Astrocyte (in vitro differentiated cells and primary cell): ENCODE measurements at regions not wholly inside any gene's neighbourhood (a gene's known extent, or its start where the extent isn't known, plus 50 kb on each side); places are given as distances from the start of the nearest gene placed in this dataset.

Experiments used
- DNase-seq: peaks from one replicate; pipeline ENCODE4 v3.0.0-alpha.2; 2010; ENCODE audit warnings: low read depth
- FAIRE-seq: peaks from 2 replicates; lab custom pipeline; 2011; peaks lifted over from hg19 to GRCh38; lab: Jason Lieb, UNC
- H2AFZ ChIP-seq: 2 replicates; pipeline ENCODE4 v1.6.0; 2012; ENCODE audit warnings: low read depth, low read length, inconsistent platforms
- H3K27ac ChIP-seq: 2 replicates; pipeline ENCODE4 v1.5.1; 2011; ENCODE audit warnings: low read depth, low read length, inconsistent platforms
- H3K27me3 ChIP-seq: 2 replicates; pipeline ENCODE4 v1.6.0; 2011; ENCODE audit warnings: low read length, inconsistent platforms; ENCODE audit not compliant: insufficient read depth
- H3K36me3 ChIP-seq: 2 replicates; pipeline ENCODE4 v1.5.1; 2011; ENCODE audit warnings: low read length, inconsistent platforms; ENCODE audit not compliant: insufficient read depth
- H3K4me1 ChIP-seq: 2 replicates; pipeline ENCODE4 v1.5.1; 2011; ENCODE audit warnings: low read length, inconsistent platforms; ENCODE audit not compliant: insufficient read depth
- H3K4me2 ChIP-seq: 2 replicates; pipeline ENCODE4 v1.6.0; 2012; ENCODE audit warnings: low read length, inconsistent platforms
- H3K4me3 ChIP-seq: 2 replicates; pipeline ENCODE4 v1.5.1; 2011; ENCODE audit warnings: low read depth, mild to moderate bottlenecking, low read length, inconsistent platforms; ENCODE audit not compliant: insufficient read depth
- H3K79me2 ChIP-seq: 2 replicates; pipeline ENCODE4 v1.6.0; 2012; ENCODE audit warnings: mild to moderate bottlenecking, low read length, inconsistent platforms; ENCODE audit not compliant: insufficient read depth
- H3K9ac ChIP-seq: 2 replicates; pipeline ENCODE4 v1.6.0; 2012; ENCODE audit warnings: mild to moderate bottlenecking, low read length, inconsistent platforms
- H3K9me3 ChIP-seq: 2 replicates; pipeline ENCODE4 v1.5.1; 2012; ENCODE audit warnings: low read depth, mild to moderate bottlenecking, low read length, inconsistent platforms; ENCODE audit not compliant: insufficient read depth
- H4K20me1 ChIP-seq: 2 replicates; pipeline ENCODE4 v1.6.0; 2012; ENCODE audit warnings: low read length, inconsistent platforms; ENCODE audit not compliant: insufficient read depth
- H3K27ac Mint-ChIP-seq: one replicate; pipeline ENCODE4 v1.8.0; 2021; ENCODE audit warnings: mild to moderate bottlenecking, mixed read lengths; ENCODE audit not compliant: unreplicated experiment
- H3K27me3 Mint-ChIP-seq: one replicate; pipeline ENCODE4 v1.8.0; 2021; ENCODE audit warnings: low read depth, mixed read lengths; ENCODE audit not compliant: unreplicated experiment
- H3K36me3 Mint-ChIP-seq: one replicate; pipeline ENCODE4 v1.8.0; 2021; ENCODE audit warnings: low read depth, mixed read lengths; ENCODE audit not compliant: unreplicated experiment
- H3K4me1 Mint-ChIP-seq: one replicate; pipeline ENCODE4 v1.8.0; 2021; ENCODE audit warnings: low read depth, mixed read lengths; ENCODE audit not compliant: unreplicated experiment
- H3K4me3 Mint-ChIP-seq: one replicate; pipeline ENCODE4 v1.8.0; 2021; ENCODE audit warnings: mild to moderate bottlenecking, moderate library complexity, mixed read lengths; ENCODE audit not compliant: unreplicated experiment
- H3K9me3 Mint-ChIP-seq: one replicate; pipeline ENCODE4 v1.8.0; 2021; ENCODE audit warnings: mild to moderate bottlenecking, mixed read lengths; ENCODE audit not compliant: unreplicated experiment
- CTCF ChIP-seq: IDR thresholded peaks from 2 replicates; pipeline ENCODE4 v1.5.1; 2011; ENCODE audit warnings: low read depth, mild to moderate bottlenecking, inconsistent platforms, low read length, moderate library complexity; ENCODE audit not compliant: insufficient read depth
- EZH2 ChIP-seq: IDR thresholded peaks from 2 replicates; pipeline ENCODE4 v1.6.1; 2012; ENCODE audit warnings: mild to moderate bottlenecking, low read length, inconsistent platforms; ENCODE audit not compliant: insufficient read depth

- Histone ChIP-seq H4K20me1 (peaks cover 19% of the 10 kb centered on the region), H3K9me3 (no peaks in the 10 kb centered on the region), H3K4me2 (peak overlapping the region; percentile 84), H3K4me1 (peaks cover 11% of the 10 kb centered on the region), H3K4me3 (peak overlapping the region; percentile 69), H3K79me2 (peaks cover 6% of the 10 kb centered on the region), H3K27me3 (no peaks in the 10 kb centered on the region), H2AFZ (no peak overlapping the region), H3K27ac (peak overlapping the region; percentile 70), H3K9ac (peak overlapping the region; percentile 83), H3K36me3 (no peaks in the 10 kb centered on the region)
- no peaks in the 10 kb centered on the region for H3K27me3 Mint-ChIP-seq
- peak overlapping the region; percentile 93 for H3K27ac Mint-ChIP-seq
- no peaks in the 10 kb centered on the region for H3K36me3 Mint-ChIP-seq
- DNase-seq (peak; percentile 41), FAIRE-seq (no peak)
- TF ChIP-seq CTCF (no peak), EZH2 (no peak)
- H3K4me3 Mint-ChIP-seq, result peak overlapping the region; percentile 93
- H3K4me1 Mint-ChIP-seq, result peaks cover 5% of the 10 kb centered on the region
- H3K9me3 Mint-ChIP-seq, result no peaks in the 10 kb centered on the region
Measured at GRCh38 chr6:26156850-26157250, 69.6 kb downstream of the HFE start.

GRCh38 chr6:26157251-26158075, 70.2 kb downstream of the HFE start:
- H3K9me3 Mint-ChIP-seq, result no peaks in the 10 kb centered on the region
- peaks cover 11% of the 10 kb centered on the region for H3K4me1 ChIP-seq
- peak overlapping the region; percentile 84 for H3K4me2 ChIP-seq
- peak overlapping the region; percentile 69 for H3K4me3 ChIP-seq
- H3K9me3 ChIP-seq, result no peaks in the 10 kb centered on the region
- no peaks in the 10 kb centered on the region for H3K27me3 Mint-ChIP-seq
- DNase-seq (peak; percentile 97), FAIRE-seq (peak; percentile 47)
- TF ChIP-seq EZH2, result no peak
- no peak for TF ChIP-seq CTCF
- peaks cover 6% of the 10 kb centered on the region for H3K79me2 ChIP-seq
- H4K20me1 ChIP-seq, result peaks cover 19% of the 10 kb centered on the region
- H3K4me1 Mint-ChIP-seq, result peaks cover 5% of the 10 kb centered on the region
- no peaks in the 10 kb centered on the region for H3K36me3 Mint-ChIP-seq
- peak overlapping the region; percentile 70 for H3K27ac ChIP-seq
- H3K36me3 ChIP-seq, result no peaks in the 10 kb centered on the region
- no peaks in the 10 kb centered on the region for H3K27me3 ChIP-seq
- H3K4me3 Mint-ChIP-seq, result peak overlapping the region; percentile 93
- peak overlapping the region; percentile 83 for H3K9ac ChIP-seq
- H2AFZ ChIP-seq, result no peak overlapping the region
- peak overlapping the region; percentile 88 for H3K27ac Mint-ChIP-seq

- no peak for FAIRE-seq
- Mint-ChIP-seq H3K27me3 (no peaks in the 10 kb centered on the region), H3K4me3 (peak overlapping the region; percentile 93), H3K9me3 (no peaks in the 10 kb centered on the region), H3K27ac (peak overlapping the region; percentile 72), H3K4me1 (peaks cover 2% of the 10 kb centered on the region), H3K36me3 (no peaks in the 10 kb centered on the region)
- Histone ChIP-seq H3K27me3 (no peaks in the 10 kb centered on the region), H3K4me1 (peaks cover 11% of the 10 kb centered on the region), H2AFZ (no peak overlapping the region), H3K27ac (peak overlapping the region; percentile 62), H3K36me3 (no peaks in the 10 kb centered on the region), H3K9ac (peak overlapping the region; percentile 83), H3K79me2 (peaks cover 6% of the 10 kb centered on the region), H3K4me2 (peak overlapping the region; percentile 84), H4K20me1 (peaks cover 19% of the 10 kb centered on the region), H3K4me3 (peak overlapping the region; percentile 69), H3K9me3 (no peaks in the 10 kb centered on the region)
- DNase-seq, result no peak
- TF ChIP-seq CTCF, result no peak
- no peak for TF ChIP-seq EZH2
Measured at GRCh38 chr6:26158076-26158580, 70.9 kb downstream of the HFE start.
